Gastrocnemius medialis (tissue), 4 donors: ENCODE measurements at regions not wholly inside any gene's neighbourhood (a gene's known extent, or its start where the extent isn't known, plus 50 kb on each side); places are given as distances from the start of the nearest gene placed in this dataset.

Experiments used
- CTCF ChIP-seq, 5 experiments: fragments of 450-650 bp in 3 of 5; fragments of 200-600 bp in 2 of 5; sonication (generic) in 2 of 5; IDR thresholded peaks in 4 of 5; conservative IDR thresholded peaks in 1 of 5; 1 replicate in 4 of 5; 2 replicates in 1 of 5; pipeline ENCODE4 v1.5.1; 2016 to 2019; ENCODE audit warnings: antibody characterized with exemption in 5 of 5, mild to moderate bottlenecking in 3 of 5, moderate library complexity in 3 of 5
- POLR2A ChIP-seq, 2 donors: fragments of 450-650 bp; IDR thresholded peaks; one replicate each; pipeline ENCODE4 v1.6.1; 2017; ENCODE audit warnings: antibody characterized with exemption in 2 of 2, mild to moderate bottlenecking in 2 of 2, moderate library complexity in 2 of 2

- no peak for TF ChIP-seq POLR2A (IDR thresholded peaks at IDR 0.05)
- no peak for TF ChIP-seq CTCF (IDR thresholded peaks at IDR 0.05 in 4 of 5, conservative IDR thresholded peaks at IDR 0.05 in 1 of 5)
Observed at GRCh38 chr3:18891641-18892040, 256.7 kb upstream of the KCNH8 start.
